GM12865 (cell line): ENCODE measurements at regions not wholly inside any gene's neighbourhood (a gene's known extent, or its start where the extent isn't known, plus 50 kb on each side); places are given as distances from the start of the nearest gene placed in this dataset.

Experiments used
- DNase-seq: peaks from one replicate; pipeline ENCODE4 v3.0.0; 2010; ENCODE audit warnings: low read depth
- H3K4me3 ChIP-seq: 2 replicates; pipeline ENCODE4 v1.5.1; 2011; ENCODE audit warnings: mild to moderate bottlenecking, low read depth, low read length, control low read depth
- TF ChIP-seq, protein P1 (sequence below): IDR thresholded peaks from 2 replicates; pipeline ENCODE4 v1.5.1; 2011; ENCODE audit warnings: low read length, control low read depth, low read depth, inconsistent platforms; ENCODE audit not compliant: insufficient read depth; ENCODE audit errors: missing control alignments

DNA sequence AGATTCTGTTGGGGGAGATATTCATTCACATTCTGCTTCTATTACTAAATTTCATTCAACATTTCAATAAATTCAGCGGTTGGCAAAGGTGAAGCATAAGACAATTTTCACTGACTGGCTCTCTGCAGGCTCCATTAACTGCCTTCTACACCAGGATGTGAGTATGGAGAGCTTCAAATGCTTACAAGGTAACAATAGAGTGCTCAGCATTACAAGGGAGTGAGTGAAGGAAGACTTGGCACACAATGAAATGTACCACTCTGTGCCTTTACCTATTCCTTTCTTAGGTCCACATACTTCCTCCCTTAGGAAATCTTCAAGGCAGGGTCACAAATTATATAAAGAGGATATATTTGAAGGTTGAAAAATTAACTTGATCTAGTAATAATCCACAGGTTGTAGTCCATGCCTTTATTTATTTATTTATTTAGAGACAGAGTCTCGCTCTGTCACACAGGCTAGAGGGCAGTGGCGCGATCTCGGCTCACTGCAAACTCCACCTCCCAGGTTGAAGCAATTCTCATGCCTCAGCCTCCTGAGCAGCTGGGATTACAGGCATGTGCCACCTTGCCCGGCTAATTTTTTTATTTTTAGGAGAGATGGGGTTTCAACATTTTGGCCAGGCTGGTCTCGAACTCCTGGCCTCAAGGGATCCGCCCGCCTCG is 76.6 kb upstream of the FAM169A start:
- no peak for DNase-seq
- no peak overlapping the region for H3K4me3 ChIP-seq

GRCh38 chr5:74940782-74941353 is 74.7 kb upstream of the FAM169A start:
- TF ChIP-seq, protein P1, sequence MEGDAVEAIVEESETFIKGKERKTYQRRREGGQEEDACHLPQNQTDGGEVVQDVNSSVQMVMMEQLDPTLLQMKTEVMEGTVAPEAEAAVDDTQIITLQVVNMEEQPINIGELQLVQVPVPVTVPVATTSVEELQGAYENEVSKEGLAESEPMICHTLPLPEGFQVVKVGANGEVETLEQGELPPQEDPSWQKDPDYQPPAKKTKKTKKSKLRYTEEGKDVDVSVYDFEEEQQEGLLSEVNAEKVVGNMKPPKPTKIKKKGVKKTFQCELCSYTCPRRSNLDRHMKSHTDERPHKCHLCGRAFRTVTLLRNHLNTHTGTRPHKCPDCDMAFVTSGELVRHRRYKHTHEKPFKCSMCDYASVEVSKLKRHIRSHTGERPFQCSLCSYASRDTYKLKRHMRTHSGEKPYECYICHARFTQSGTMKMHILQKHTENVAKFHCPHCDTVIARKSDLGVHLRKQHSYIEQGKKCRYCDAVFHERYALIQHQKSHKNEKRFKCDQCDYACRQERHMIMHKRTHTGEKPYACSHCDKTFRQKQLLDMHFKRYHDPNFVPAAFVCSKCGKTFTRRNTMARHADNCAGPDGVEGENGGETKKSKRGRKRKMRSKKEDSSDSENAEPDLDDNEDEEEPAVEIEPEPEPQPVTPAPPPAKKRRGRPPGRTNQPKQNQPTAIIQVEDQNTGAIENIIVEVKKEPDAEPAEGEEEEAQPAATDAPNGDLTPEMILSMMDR, result no peak
- no peak overlapping the region for H3K4me3 ChIP-seq
- no peak for DNase-seq

More for the DNA sequence above, 76.6 kb upstream of the FAM169A start:
- TF ChIP-seq, protein P1, result no peak

GRCh38 chr5:74938250-74938933 is 72.2 kb upstream of the FAM169A start:
- DNase-seq, result no peak
- TF ChIP-seq, protein P1, result no peak
- H3K4me3 ChIP-seq, result no peak overlapping the region

DNA sequence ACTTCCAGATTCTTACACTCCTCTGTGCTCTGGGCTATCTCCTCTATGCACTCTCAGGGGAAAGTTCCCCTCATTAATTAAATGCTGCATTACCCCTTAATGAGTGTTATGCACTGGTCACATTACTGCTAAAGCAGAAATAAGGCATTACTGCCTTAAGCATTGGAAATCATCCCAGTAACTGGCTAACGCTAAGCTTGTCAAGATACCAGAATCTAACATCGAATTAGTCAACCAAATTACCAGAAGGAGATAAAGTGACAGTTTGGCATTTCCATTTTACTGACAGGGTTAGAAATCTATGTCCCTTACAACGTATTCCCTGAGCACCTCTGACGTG is 69.5 kb upstream of the FAM169A start:
- TF ChIP-seq, protein P1, result no peak
- DNase-seq, result no peak
- H3K4me3 ChIP-seq, result no peak overlapping the region

DNA sequence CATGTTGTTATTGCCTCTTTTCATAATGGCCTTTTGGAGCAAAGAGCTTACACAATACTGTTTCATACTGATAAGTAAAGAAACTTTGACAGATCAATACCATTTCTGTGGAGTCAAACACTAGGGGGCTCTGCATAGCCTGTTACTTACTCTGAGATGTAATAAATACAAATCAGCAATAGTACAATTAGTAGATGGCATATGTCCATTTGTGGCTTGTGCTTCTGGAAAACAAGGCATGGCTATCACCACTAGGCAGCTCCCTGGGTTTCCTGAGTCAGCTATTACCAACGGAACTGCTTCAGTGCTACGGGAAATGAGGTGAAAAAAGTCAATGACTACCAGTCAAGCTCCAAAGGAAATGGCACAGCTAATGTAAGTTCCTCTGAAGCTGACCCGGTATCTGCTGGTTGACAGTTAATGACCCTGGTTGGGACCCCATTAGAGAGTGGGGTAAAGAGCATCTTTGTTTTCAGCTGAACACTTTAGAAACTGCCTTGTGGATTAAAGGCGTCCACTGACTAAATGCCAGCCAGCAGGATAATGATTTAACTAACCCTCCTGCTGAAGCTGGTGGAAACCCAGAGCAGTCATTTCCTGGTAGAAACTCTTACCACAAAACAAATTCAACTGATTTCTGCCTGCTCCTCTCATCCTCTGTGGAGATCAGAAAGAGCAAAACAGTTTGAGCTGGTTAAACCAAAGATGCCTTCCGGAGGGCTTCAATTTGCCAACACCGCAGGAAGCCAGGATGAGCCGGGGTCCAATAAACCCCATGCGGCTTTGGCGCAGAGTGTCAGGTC is 69.0 kb upstream of the FAM169A start:
- peak; percentile 22 for DNase-seq
- H3K4me3 ChIP-seq, result no peak overlapping the region
- TF ChIP-seq, protein P1, result peak; percentile 21

DNA sequence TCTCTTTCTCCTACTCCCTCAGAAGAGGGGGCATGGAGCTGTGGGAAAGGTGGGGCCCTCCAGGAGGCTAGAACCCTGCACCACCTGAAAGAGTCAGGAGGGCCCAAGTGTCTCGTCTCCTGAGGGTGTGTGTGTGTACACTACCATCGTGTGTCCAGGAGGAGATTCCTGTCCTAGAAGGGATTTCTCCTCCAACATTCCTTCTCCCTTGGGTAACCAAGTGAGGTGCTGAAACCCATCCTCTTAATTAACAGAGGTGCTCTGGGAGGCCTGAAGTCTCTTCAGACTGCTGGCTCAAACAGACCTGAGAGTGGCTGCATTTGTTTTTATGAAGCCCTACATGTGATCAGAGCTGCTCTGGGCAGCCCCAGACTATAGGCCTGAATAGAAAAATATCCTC is 61.1 kb upstream of the FAM169A start:
- TF ChIP-seq, protein P1, result no peak
- no peak overlapping the region for H3K4me3 ChIP-seq
- no peak for DNase-seq
